Omental fat pad (tissue), 3 donors: ENCODE measurements at regions not wholly inside any gene's neighbourhood (a gene's known extent, or its start where the extent isn't known, plus 50 kb on each side); places are given as distances from the start of the nearest gene placed in this dataset.

Experiments
- ATAC-seq: fragments of 150-250 bp; one replicate; pipeline ENCODE4 v1.9.1; 2016; ENCODE audit warnings: mild to moderate bottlenecking, moderate library complexity; ENCODE audit not compliant: low FRiP score
- DNase-seq: peaks from one replicate; pipeline ENCODE4 v3.0.0-alpha.2; 2019; ENCODE audit warnings: low spot score
- CTCF ChIP-seq, 3 donors: fragments of 450-650 bp; IDR thresholded peaks; one replicate each; pipeline ENCODE4 v1.5.1; 2016 to 2017; ENCODE audit warnings: antibody characterized with exemption in 3 of 3, mild to moderate bottlenecking in 3 of 3, moderate library complexity in 2 of 3

- DNase-seq = no peak
- no peak for ATAC-seq
- TF ChIP-seq CTCF (IDR thresholded peaks at IDR 0.05) = no peak
Measured at GRCh38 chr3:20361000-20361399, 175.0 kb upstream of the SGO1 start.

GRCh38 chr3:20353286-20353685 is 167.3 kb upstream of the SGO1 start:
- no peak for TF ChIP-seq CTCF (IDR thresholded peaks at IDR 0.05)
- no peak for ATAC-seq
- no peak for DNase-seq

GRCh38 chr3:20352546-20353179 is 166.7 kb upstream of the SGO1 start:
- DNase-seq = no peak
- no peak for TF ChIP-seq CTCF (IDR thresholded peaks at IDR 0.05)
- no peak for ATAC-seq

- DNase-seq (no peak), ATAC-seq (no peak)
- TF ChIP-seq CTCF (IDR thresholded peaks at IDR 0.05) = no peak
Measured at GRCh38 chr3:20350449-20350848, 164.4 kb upstream of the SGO1 start.

- DNase-seq (no peak), ATAC-seq (no peak)
- no peak for TF ChIP-seq CTCF (IDR thresholded peaks at IDR 0.05)
Measured at GRCh38 chr3:20346916-20347315, 160.9 kb upstream of the SGO1 start.

GRCh38 chr3:20346369-20346768 is 160.4 kb upstream of the SGO1 start:
- no peak for TF ChIP-seq CTCF (IDR thresholded peaks at IDR 0.05)
- ATAC-seq (no peak), DNase-seq (no peak)

GRCh38 chr3:20344400-20344959 is 158.5 kb upstream of the SGO1 start:
- TF ChIP-seq CTCF (IDR thresholded peaks at IDR 0.05) = no peak

More at GRCh38 chr3:20344400-20344959, 158.5 kb upstream of the SGO1 start:
- DNase-seq (no peak), ATAC-seq (no peak)
